ENCODE measurements at regions not wholly inside any gene's neighbourhood (a gene's known extent, or its start where the extent isn't known, plus 50 kb on each side); places are given as distances from the start of the nearest gene placed in this dataset.

- WGBS, 2 donors = 48 to 59% methylated on average over 4 of the region's 4 CpGs
- DNase-seq = no peak
- Histone ChIP-seq H3K9me3 (ENCODE audit: control insufficient read depth, low read length) (no peaks in the 10 kb centered on the region), H3K27ac (ENCODE audit: low read depth in 1 of 2, low read length in 2 of 2) (no peak overlapping the region), H3K4me1 (ENCODE audit: control insufficient read depth in 1 of 2, insufficient read depth in 2 of 2, low read length in 2 of 2) (no peaks in the 10 kb centered on the region), H3K27me3 (ENCODE audit: control insufficient read depth in 1 of 2, insufficient read depth in 2 of 2, low read length in 1 of 2) (no peaks in the 10 kb centered on the region), H3K4me3 (ENCODE audit: low read length in 2 of 2) (no peak overlapping the region), H3K36me3 (ENCODE audit: control insufficient read depth in 1 of 2, insufficient read depth in 2 of 2, low read length in 1 of 2) (no peaks in the 10 kb centered on the region)
- intact Hi-C loops (cut with DNase I) = no loop called here
- ATAC-seq (ENCODE audit: low FRiP score) = peak; percentile 69
Observed at GRCh38 chr9:86534572-86535258, 180.5 kb upstream of the TUT7 start.

- H3K27me3 ChIP-seq (ENCODE audit: control insufficient read depth in 1 of 2, insufficient read depth in 2 of 2, low read length in 1 of 2) = no peaks in the 10 kb centered on the region
- no peaks in the 10 kb centered on the region for H3K9me3 ChIP-seq (ENCODE audit: control insufficient read depth, low read length)
- H3K27ac ChIP-seq (ENCODE audit: low read depth in 1 of 2, low read length in 2 of 2) = no peak overlapping the region
- intact Hi-C loops (cut with DNase I) = no loop called here
- H3K4me1 ChIP-seq (ENCODE audit: control insufficient read depth in 1 of 2, insufficient read depth in 2 of 2, low read length in 2 of 2) = no peaks in the 10 kb centered on the region
- H3K4me3 ChIP-seq (ENCODE audit: low read length in 2 of 2) = no peak overlapping the region
- no peak for DNase-seq
- WGBS, 2 donors = 96 to 97% methylated on average over 4 of the region's 4 CpGs
- H3K36me3 ChIP-seq (ENCODE audit: control insufficient read depth in 1 of 2, insufficient read depth in 2 of 2, low read length in 1 of 2) = no peaks in the 10 kb centered on the region
- no peak for ATAC-seq (ENCODE audit: low FRiP score)
Observed at GRCh38 chr9:86531971-86532640, 177.9 kb upstream of the TUT7 start.

GRCh38 chr9:86531273-86531970, 177.2 kb upstream of the TUT7 start:
- 82 to 90% methylated on average over 6 of the region's 6 CpGs for WGBS, 2 donors
- intact Hi-C loops (cut with DNase I) = no loop called here
- no peaks in the 10 kb centered on the region for H3K9me3 ChIP-seq (ENCODE audit: control insufficient read depth, low read length)
- no peaks in the 10 kb centered on the region for H3K36me3 ChIP-seq (ENCODE audit: control insufficient read depth in 1 of 2, insufficient read depth in 2 of 2, low read length in 1 of 2)
- no peak for DNase-seq
- H3K4me3 ChIP-seq (ENCODE audit: low read length in 2 of 2) = no peak overlapping the region
- no peaks in the 10 kb centered on the region for H3K27me3 ChIP-seq (ENCODE audit: control insufficient read depth in 1 of 2, insufficient read depth in 2 of 2, low read length in 1 of 2)
- no peak for ATAC-seq (ENCODE audit: low FRiP score)
- no peak overlapping the region for H3K27ac ChIP-seq (ENCODE audit: low read depth in 1 of 2, low read length in 2 of 2)
- no peaks in the 10 kb centered on the region for H3K4me1 ChIP-seq (ENCODE audit: control insufficient read depth in 1 of 2, insufficient read depth in 2 of 2, low read length in 2 of 2)

- no peak overlapping the region for H3K27ac ChIP-seq (ENCODE audit: low read depth in 1 of 2, low read length in 2 of 2)
- no peak for ATAC-seq (ENCODE audit: low FRiP score)
- intact Hi-C loops (cut with DNase I) = no loop called here
- DNase-seq = no peak
- no peak overlapping the region for H3K4me3 ChIP-seq (ENCODE audit: low read length in 2 of 2)
- no peaks in the 10 kb centered on the region for H3K9me3 ChIP-seq (ENCODE audit: control insufficient read depth, low read length)
- no peaks in the 10 kb centered on the region for H3K36me3 ChIP-seq (ENCODE audit: control insufficient read depth in 1 of 2, insufficient read depth in 2 of 2, low read length in 1 of 2)
- WGBS, 2 donors = 76 to 81% methylated on average over 4 of the region's 4 CpGs
- no peaks in the 10 kb centered on the region for H3K4me1 ChIP-seq (ENCODE audit: control insufficient read depth in 1 of 2, insufficient read depth in 2 of 2, low read length in 2 of 2)
- no peaks in the 10 kb centered on the region for H3K27me3 ChIP-seq (ENCODE audit: control insufficient read depth in 1 of 2, insufficient read depth in 2 of 2, low read length in 1 of 2)
Observed at GRCh38 chr9:86529496-86530275, 175.5 kb upstream of the TUT7 start.

- ATAC-seq (ENCODE audit: low FRiP score) (no peak), DNase-seq (no peak)
- Histone ChIP-seq H3K27ac (ENCODE audit: low read depth in 1 of 2, low read length in 2 of 2) (no peak overlapping the region), H3K4me3 (ENCODE audit: low read length in 2 of 2) (no peak overlapping the region), H3K27me3 (ENCODE audit: control insufficient read depth in 1 of 2, insufficient read depth in 2 of 2, low read length in 1 of 2) (no peaks in the 10 kb centered on the region), H3K4me1 (ENCODE audit: control insufficient read depth in 1 of 2, insufficient read depth in 2 of 2, low read length in 2 of 2) (no peaks in the 10 kb centered on the region), H3K36me3 (ENCODE audit: control insufficient read depth in 1 of 2, insufficient read depth in 2 of 2, low read length in 1 of 2) (no peaks in the 10 kb centered on the region), H3K9me3 (ENCODE audit: control insufficient read depth, low read length) (no peaks in the 10 kb centered on the region)
- intact Hi-C loops (cut with DNase I) = no loop called here
- WGBS, 2 donors = 36 to 50% methylated on average over 6 of the region's 6 CpGs
Observed at GRCh38 chr9:86526021-86526420, 171.8 kb upstream of the TUT7 start.

- no peak overlapping the region for H3K4me3 ChIP-seq (ENCODE audit: low read length in 2 of 2)
- H3K9me3 ChIP-seq (ENCODE audit: control insufficient read depth, low read length) = no peaks in the 10 kb centered on the region
- intact Hi-C loops (cut with DNase I) = no loop called here
- H3K36me3 ChIP-seq (ENCODE audit: control insufficient read depth in 1 of 2, insufficient read depth in 2 of 2, low read length in 1 of 2) = no peaks in the 10 kb centered on the region
- no peaks in the 10 kb centered on the region for H3K27me3 ChIP-seq (ENCODE audit: control insufficient read depth in 1 of 2, insufficient read depth in 2 of 2, low read length in 1 of 2)
- ATAC-seq (ENCODE audit: low FRiP score) = no peak
- 86 to 94% methylated on average over 5 of the region's 5 CpGs for WGBS, 2 donors
- no peak overlapping the region for H3K27ac ChIP-seq (ENCODE audit: low read depth in 1 of 2, low read length in 2 of 2)
- H3K4me1 ChIP-seq (ENCODE audit: control insufficient read depth in 1 of 2, insufficient read depth in 2 of 2, low read length in 2 of 2) = no peaks in the 10 kb centered on the region
- DNase-seq = no peak
Observed at GRCh38 chr9:86525182-86525581, 171.0 kb upstream of the TUT7 start.

GRCh38 chr9:86521977-86522376, 167.8 kb upstream of the TUT7 start:
- ATAC-seq (ENCODE audit: low FRiP score) (no peak), DNase-seq (no peak)
- intact Hi-C loops (cut with DNase I) = no loop called here
- Histone ChIP-seq H3K36me3 (ENCODE audit: control insufficient read depth in 1 of 2, insufficient read depth in 2 of 2, low read length in 1 of 2) (no peaks in the 10 kb centered on the region), H3K4me1 (ENCODE audit: control insufficient read depth in 1 of 2, insufficient read depth in 2 of 2, low read length in 2 of 2) (no peaks in the 10 kb centered on the region), H3K9me3 (ENCODE audit: control insufficient read depth, low read length) (no peaks in the 10 kb centered on the region), H3K27me3 (ENCODE audit: control insufficient read depth in 1 of 2, insufficient read depth in 2 of 2, low read length in 1 of 2) (no peaks in the 10 kb centered on the region), H3K4me3 (ENCODE audit: low read length in 2 of 2) (no peak overlapping the region), H3K27ac (ENCODE audit: low read depth in 1 of 2, low read length in 2 of 2) (no peak overlapping the region)
- 87 to 93% methylated on average over 5 of the region's 5 CpGs for WGBS, 2 donors

GRCh38 chr9:86521322-86521721, 167.1 kb upstream of the TUT7 start:
- H3K4me3 ChIP-seq (ENCODE audit: low read length in 2 of 2) = no peak overlapping the region
- ATAC-seq (ENCODE audit: low FRiP score) (no peak), DNase-seq (no peak)
- 89% methylated on average over 4 of the region's 4 CpGs for WGBS, 2 donors
- no peak overlapping the region for H3K27ac ChIP-seq (ENCODE audit: low read depth in 1 of 2, low read length in 2 of 2)
- intact Hi-C loops (cut with DNase I) = no loop called here
- no peaks in the 10 kb centered on the region for H3K27me3 ChIP-seq (ENCODE audit: control insufficient read depth in 1 of 2, insufficient read depth in 2 of 2, low read length in 1 of 2)
- H3K36me3 ChIP-seq (ENCODE audit: control insufficient read depth in 1 of 2, insufficient read depth in 2 of 2, low read length in 1 of 2) = no peaks in the 10 kb centered on the region
- no peaks in the 10 kb centered on the region for H3K4me1 ChIP-seq (ENCODE audit: control insufficient read depth in 1 of 2, insufficient read depth in 2 of 2, low read length in 2 of 2)
- H3K9me3 ChIP-seq (ENCODE audit: control insufficient read depth, low read length) = no peaks in the 10 kb centered on the region
